Loucy (cell line): ENCODE measurements at regions not wholly inside any gene's neighbourhood (a gene's known extent, or its start where the extent isn't known, plus 50 kb on each side); places are given as distances from the start of the nearest gene placed in this dataset.
A peak's percentile ranks its signal among the peaks of the same experiment; 100 is the strongest.

Experiments
- H2AFZ ChIP-seq: fragments of 200-600 bp; sonication (generic); 2 replicates; pipeline ENCODE4 v1.6.0; 2016; ENCODE audit warnings: antibody characterized with exemption, mild to moderate bottlenecking, low read length, moderate library complexity
- H3F3A ChIP-seq: fragments of 200-600 bp; 2 replicates; pipeline ENCODE4 v1.6.0; 2016; ENCODE audit warnings: antibody characterized with exemption, low read depth, mild to moderate bottlenecking
- H3K27me3 ChIP-seq: fragments of 200-600 bp; sonication (generic); 2 replicates; pipeline ENCODE4 v1.6.1; 2014; ENCODE audit warnings: low read length, mild to moderate bottlenecking; ENCODE audit not compliant: insufficient read depth, poor library complexity, severe bottlenecking
- H3K36me3 ChIP-seq: fragments of 200-600 bp; sonication (generic); 2 replicates; pipeline ENCODE4 v1.6.1; 2016; ENCODE audit warnings: low read length; ENCODE audit not compliant: insufficient read depth
- H3K4me1 ChIP-seq: fragments of 200-600 bp; sonication (generic); 2 replicates; pipeline ENCODE4 v1.5.1; 2014; ENCODE audit warnings: low read length, mild to moderate bottlenecking; ENCODE audit not compliant: insufficient read depth, poor library complexity, severe bottlenecking
- H3K4me2 ChIP-seq: fragments of 200-600 bp; sonication (generic); 2 replicates; pipeline ENCODE4 v1.6.0; 2014; ENCODE audit warnings: antibody characterized with exemption, low read length, low read depth, mild to moderate bottlenecking; ENCODE audit not compliant: poor library complexity, severe bottlenecking
- H3K4me3 ChIP-seq: fragments of 200-600 bp; sonication (generic); 2 replicates; pipeline ENCODE4 v1.5.1; 2014; ENCODE audit warnings: low read length, mild to moderate bottlenecking, mixed read lengths; ENCODE audit not compliant: poor library complexity, severe bottlenecking
- H3K79me2 ChIP-seq: fragments of 200-600 bp; sonication (generic); 2 replicates; pipeline ENCODE4 v1.6.1; 2014; ENCODE audit warnings: low read length; ENCODE audit not compliant: insufficient read depth
- H3K9ac ChIP-seq: fragments of 200-600 bp; sonication (generic); 2 replicates; pipeline ENCODE4 v1.6.0; 2014; ENCODE audit warnings: mild to moderate bottlenecking, low read depth, low read length, moderate library complexity; ENCODE audit not compliant: poor library complexity, severe bottlenecking
- H3K9me2 ChIP-seq: fragments of 200-600 bp; sonication (generic); replicated peaks from 2 replicates; pipeline ENCODE4 v1.6.1; 2016; ENCODE audit warnings: low read depth, low read length, mixed read lengths
- H3K9me3 ChIP-seq: fragments of 200-600 bp; sonication (generic); 2 replicates; pipeline ENCODE4 v1.6.1; 2014; ENCODE audit warnings: mild to moderate bottlenecking, antibody characterized with exemption, low read length, low read depth; ENCODE audit not compliant: insufficient read depth
- H4K20me1 ChIP-seq: fragments of 200-600 bp; sonication (generic); 2 replicates; pipeline ENCODE4 v1.6.0; 2014; ENCODE audit warnings: antibody characterized with exemption, low read length, mild to moderate bottlenecking; ENCODE audit not compliant: insufficient read depth, poor library complexity, severe bottlenecking
- EZH2phosphoT487 ChIP-seq: fragments of 200-600 bp; IDR thresholded peaks from 2 replicates; pipeline ENCODE4 v1.6.1; 2018; ENCODE audit warnings: antibody characterized with exemption, mild to moderate bottlenecking, moderate library complexity, borderline replicate concordance
- TF ChIP-seq, protein P1 (sequence below): fragments of 200-600 bp; sonication (generic); conservative IDR thresholded peaks from 2 replicates; pipeline ENCODE4 v1.5.1; 2014; ENCODE audit warnings: mild to moderate bottlenecking, antibody characterized with exemption, low read length

DNA sequence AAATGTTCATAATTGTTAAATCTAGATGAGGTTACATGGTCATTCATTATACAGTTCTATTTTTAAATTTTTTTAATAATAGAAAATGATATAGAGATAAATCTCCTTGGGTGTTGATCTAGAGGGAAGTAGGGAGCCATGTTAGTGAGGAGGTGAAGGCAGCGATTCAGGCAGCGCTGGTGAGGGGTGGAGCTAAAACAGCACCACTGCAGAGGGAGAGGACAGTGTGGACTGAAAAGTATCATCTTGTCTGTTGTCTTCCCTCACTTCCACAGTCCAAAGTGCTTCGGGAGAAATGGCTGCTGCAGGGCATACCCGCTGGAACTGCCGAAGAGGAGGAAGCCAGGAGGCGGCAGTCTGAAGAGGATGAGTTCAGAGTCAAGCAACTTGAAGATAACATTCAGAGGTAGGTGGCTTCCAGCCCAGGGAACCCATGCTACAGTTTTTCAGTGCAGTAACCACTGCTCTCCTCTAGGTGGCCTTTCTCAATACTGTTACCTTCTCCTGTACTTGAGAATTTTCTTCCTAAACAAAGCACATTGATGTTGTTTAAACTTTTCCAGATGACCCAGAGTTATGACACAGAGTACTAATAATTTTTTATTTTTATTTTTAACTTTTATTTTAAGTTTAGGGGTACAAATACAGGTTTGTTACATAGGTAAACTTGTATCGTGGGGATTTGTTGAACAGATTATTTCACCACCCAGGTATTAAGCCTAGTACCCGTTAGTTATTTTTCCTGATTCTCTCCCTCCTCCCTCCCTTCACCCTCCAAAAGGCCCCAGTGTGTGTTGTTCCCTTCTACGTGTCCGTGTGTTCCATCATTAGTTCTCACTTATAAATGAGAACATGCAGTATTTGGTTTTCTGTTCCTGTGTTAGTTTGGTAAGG lies 100.5 kb downstream of the PALM2AKAP2 start:
- no peaks in the 10 kb centered on the region for H3K9me3 ChIP-seq
- H4K20me1 ChIP-seq: no peaks in the 10 kb centered on the region
- no peak overlapping the region for H3K4me2 ChIP-seq
- H3K9ac ChIP-seq: no peak overlapping the region
- H3K36me3 ChIP-seq: no peaks in the 10 kb centered on the region
- H3F3A ChIP-seq: no peaks in the 10 kb centered on the region
- H3K4me1 ChIP-seq: no peaks in the 10 kb centered on the region
- no peaks in the 10 kb centered on the region for H3K9me2 ChIP-seq
- H2AFZ ChIP-seq: 0 out of 2 replicates have a peak overlapping the region, but pooled peaks have one; percentile 20
- H3K79me2 ChIP-seq: no peaks in the 10 kb centered on the region
- H3K4me3 ChIP-seq: no peak overlapping the region
- no peaks in the 10 kb centered on the region for H3K27me3 ChIP-seq
- TF ChIP-seq, protein P1, sequence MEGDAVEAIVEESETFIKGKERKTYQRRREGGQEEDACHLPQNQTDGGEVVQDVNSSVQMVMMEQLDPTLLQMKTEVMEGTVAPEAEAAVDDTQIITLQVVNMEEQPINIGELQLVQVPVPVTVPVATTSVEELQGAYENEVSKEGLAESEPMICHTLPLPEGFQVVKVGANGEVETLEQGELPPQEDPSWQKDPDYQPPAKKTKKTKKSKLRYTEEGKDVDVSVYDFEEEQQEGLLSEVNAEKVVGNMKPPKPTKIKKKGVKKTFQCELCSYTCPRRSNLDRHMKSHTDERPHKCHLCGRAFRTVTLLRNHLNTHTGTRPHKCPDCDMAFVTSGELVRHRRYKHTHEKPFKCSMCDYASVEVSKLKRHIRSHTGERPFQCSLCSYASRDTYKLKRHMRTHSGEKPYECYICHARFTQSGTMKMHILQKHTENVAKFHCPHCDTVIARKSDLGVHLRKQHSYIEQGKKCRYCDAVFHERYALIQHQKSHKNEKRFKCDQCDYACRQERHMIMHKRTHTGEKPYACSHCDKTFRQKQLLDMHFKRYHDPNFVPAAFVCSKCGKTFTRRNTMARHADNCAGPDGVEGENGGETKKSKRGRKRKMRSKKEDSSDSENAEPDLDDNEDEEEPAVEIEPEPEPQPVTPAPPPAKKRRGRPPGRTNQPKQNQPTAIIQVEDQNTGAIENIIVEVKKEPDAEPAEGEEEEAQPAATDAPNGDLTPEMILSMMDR: peak; percentile 60
- TF ChIP-seq EZH2phosphoT487: no peak

DNA sequence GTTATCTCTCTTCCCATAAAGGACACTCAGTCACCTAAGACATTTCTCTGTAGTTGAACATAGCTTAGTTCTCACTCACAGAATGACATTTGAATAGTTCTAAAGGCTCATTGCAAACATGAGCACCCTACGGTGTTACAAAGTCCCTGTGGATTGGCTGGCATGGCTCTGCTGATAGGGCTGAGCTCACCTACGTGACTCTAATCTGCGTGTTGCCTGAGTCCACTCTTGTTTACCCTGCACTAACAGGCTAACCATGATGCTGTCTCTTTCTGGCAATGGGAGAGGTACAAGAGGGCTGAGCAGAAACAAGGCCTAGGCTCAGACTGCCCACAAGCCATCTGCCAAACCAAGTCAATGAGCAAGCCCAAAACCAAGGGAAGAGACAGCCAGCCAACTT lies 103.6 kb downstream of the PALM2AKAP2 start:
- no peak for TF ChIP-seq EZH2phosphoT487
- Histone ChIP-seq H3K79me2 (no peaks in the 10 kb centered on the region), H3K4me1 (peaks cover 4% of the 10 kb centered on the region), H3K9ac (no peak overlapping the region), H3K9me3 (no peaks in the 10 kb centered on the region), H3K4me2 (no peak overlapping the region), H3K4me3 (no peak overlapping the region), H2AFZ (no peak overlapping the region), H3K27me3 (no peaks in the 10 kb centered on the region), H3K36me3 (no peaks in the 10 kb centered on the region), H3F3A (no peaks in the 10 kb centered on the region), H4K20me1 (no peaks in the 10 kb centered on the region), H3K9me2 (no peaks in the 10 kb centered on the region)

DNA sequence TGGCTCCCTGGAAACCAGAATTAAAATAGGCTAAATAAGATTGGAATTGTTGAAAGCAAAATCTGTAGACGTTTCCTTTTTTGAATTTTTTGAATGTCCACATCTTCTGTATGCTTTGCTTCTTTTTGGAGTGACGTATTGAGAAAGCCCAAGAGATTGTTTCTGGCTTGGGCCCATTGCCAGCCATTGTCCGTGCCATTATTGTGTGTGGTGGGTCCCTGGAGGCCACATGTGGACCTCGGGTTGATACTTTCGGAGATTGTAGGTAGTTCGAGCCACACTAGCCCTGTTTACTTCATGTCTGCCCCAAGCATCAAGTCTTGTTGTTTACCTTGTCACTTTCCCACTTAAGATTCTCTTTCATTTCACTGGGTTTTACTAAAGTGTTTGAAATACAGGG lies 106.0 kb downstream of the PALM2AKAP2 start:
- Histone ChIP-seq H3K4me3 (no peak overlapping the region), H3K9me3 (no peaks in the 10 kb centered on the region), H4K20me1 (no peaks in the 10 kb centered on the region), H3K27me3 (no peaks in the 10 kb centered on the region), H3K9ac (no peak overlapping the region), H3K4me1 (peaks cover 9% of the 10 kb centered on the region), H3F3A (no peaks in the 10 kb centered on the region), H3K9me2 (no peaks in the 10 kb centered on the region), H3K79me2 (no peaks in the 10 kb centered on the region), H3K4me2 (no peak overlapping the region), H3K36me3 (no peaks in the 10 kb centered on the region), H2AFZ (no peak overlapping the region)
- TF ChIP-seq EZH2phosphoT487: no peak
- TF ChIP-seq, protein P1: no peak

DNA sequence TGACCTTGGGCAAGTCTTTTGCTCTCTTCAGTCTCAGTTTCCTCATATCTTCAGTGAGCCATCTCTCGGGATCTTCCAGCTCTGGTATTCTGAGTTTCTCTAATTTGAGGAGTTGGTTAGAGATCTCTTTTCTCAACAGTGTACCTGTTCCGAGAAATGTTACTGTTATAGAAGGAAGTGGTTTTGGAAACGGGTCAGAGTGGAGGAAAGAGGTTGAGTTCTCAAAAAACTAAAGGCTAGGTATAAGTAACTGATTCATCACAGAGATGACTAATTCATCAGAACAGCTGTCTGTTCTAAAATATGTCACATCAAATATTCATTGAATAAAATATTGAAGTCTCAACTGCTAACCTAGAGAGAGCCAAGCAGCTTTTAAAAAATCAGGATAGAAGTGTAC lies 106.6 kb downstream of the PALM2AKAP2 start:
- Histone ChIP-seq H3K9me3 (no peaks in the 10 kb centered on the region), H2AFZ (no peak overlapping the region), H3K4me3 (no peak overlapping the region), H3K79me2 (no peaks in the 10 kb centered on the region), H3K9ac (no peak overlapping the region), H3F3A (no peaks in the 10 kb centered on the region), H3K4me2 (no peak overlapping the region), H3K27me3 (no peaks in the 10 kb centered on the region), H3K4me1 (peaks cover 9% of the 10 kb centered on the region), H3K9me2 (no peaks in the 10 kb centered on the region), H3K36me3 (no peaks in the 10 kb centered on the region), H4K20me1 (no peaks in the 10 kb centered on the region)
- TF ChIP-seq, protein P1: no peak
- no peak for TF ChIP-seq EZH2phosphoT487
